ENCODE measurements at regions not wholly inside any gene's neighbourhood (a gene's known extent, or its start where the extent isn't known, plus 50 kb on each side); places are given as distances from the start of the nearest gene placed in this dataset.

GRCh38 chr5:129244478-129244877 lies 149.9 kb downstream of the ISOC1 start:
- no peak overlapping the region for H2AFZ ChIP-seq
- H3K9me3 ChIP-seq (ENCODE audit: low read depth) = no peaks in the 10 kb centered on the region
- no peaks in the 10 kb centered on the region for H3K79me2 ChIP-seq
- no peaks in the 10 kb centered on the region for H3K4me1 ChIP-seq (ENCODE audit: insufficient read depth)
- no peak overlapping the region for H3K4me3 ChIP-seq
- H3K27ac ChIP-seq = no peak overlapping the region
- no peak overlapping the region for H3K4me2 ChIP-seq
- 95% methylated on average over 1 of the region's 1 CpG for WGBS (ENCODE audit: low lambda C conversion rate, missing lambda C conversion rate)
- H3K9me2 ChIP-seq (replicated peaks; ENCODE audit: insufficient read depth) = no peaks in the 10 kb centered on the region
- TF ChIP-seq CTCF (IDR thresholded peaks at IDR 0.05; ENCODE audit: poor library complexity) = no peak
- no peak for TF ChIP-seq EZH2 (IDR thresholded peaks at IDR 0.05; ENCODE audit: borderline replicate concordance)
- no peak for TF ChIP-seq EZH2phosphoT487 (IDR thresholded peaks at IDR 0.05; ENCODE audit: low read depth, severe bottlenecking, unreplicated experiment)
- no peaks in the 10 kb centered on the region for H4K20me1 ChIP-seq (ENCODE audit: insufficient read depth, poor library complexity, severe bottlenecking)
- no peak for DNase-seq (ENCODE audit: low spot score)
- no peaks in the 10 kb centered on the region for H3K36me3 ChIP-seq (replicated peaks; ENCODE audit: insufficient read depth, low read depth)
- H3K27me3 ChIP-seq = no peaks in the 10 kb centered on the region

- H3K27me3 ChIP-seq = no peaks in the 10 kb centered on the region
- H3K27ac ChIP-seq = no peak overlapping the region
- DNase-seq (ENCODE audit: low spot score) = no peak
- TF ChIP-seq CTCF (IDR thresholded peaks at IDR 0.05; ENCODE audit: poor library complexity) (no peak), EZH2 (IDR thresholded peaks at IDR 0.05; ENCODE audit: borderline replicate concordance) (no peak), EZH2phosphoT487 (IDR thresholded peaks at IDR 0.05; ENCODE audit: low read depth, severe bottlenecking, unreplicated experiment) (no peak)
- no peaks in the 10 kb centered on the region for H3K4me1 ChIP-seq (ENCODE audit: insufficient read depth)
- H3K4me3 ChIP-seq = no peak overlapping the region
- no peaks in the 10 kb centered on the region for H3K36me3 ChIP-seq (replicated peaks; ENCODE audit: insufficient read depth, low read depth)
- H3K79me2 ChIP-seq = no peaks in the 10 kb centered on the region
- H3K9me3 ChIP-seq (ENCODE audit: low read depth) = no peaks in the 10 kb centered on the region
- H2AFZ ChIP-seq = no peak overlapping the region
- no peaks in the 10 kb centered on the region for H4K20me1 ChIP-seq (ENCODE audit: insufficient read depth, poor library complexity, severe bottlenecking)
- H3K9me2 ChIP-seq (replicated peaks; ENCODE audit: insufficient read depth) = no peaks in the 10 kb centered on the region
- H3K4me2 ChIP-seq = no peak overlapping the region
These were observed 150.9 kb downstream of the ISOC1 start for GRCh38 chr5:129245489-129245888.

- Histone ChIP-seq H3K4me1 (ENCODE audit: insufficient read depth) (no peaks in the 10 kb centered on the region), H3K9me3 (ENCODE audit: low read depth) (no peaks in the 10 kb centered on the region), H3K36me3 (replicated peaks; ENCODE audit: insufficient read depth, low read depth) (no peaks in the 10 kb centered on the region), H3K9me2 (replicated peaks; ENCODE audit: insufficient read depth) (no peaks in the 10 kb centered on the region), H3K27me3 (no peaks in the 10 kb centered on the region), H3K4me2 (no peak overlapping the region), H4K20me1 (ENCODE audit: insufficient read depth, poor library complexity, severe bottlenecking) (no peaks in the 10 kb centered on the region), H2AFZ (no peak overlapping the region), H3K27ac (no peak overlapping the region), H3K79me2 (no peaks in the 10 kb centered on the region), H3K4me3 (no peak overlapping the region)
- WGBS (ENCODE audit: low lambda C conversion rate, missing lambda C conversion rate) = 69% methylated on average over 3 of the region's 3 CpGs
- DNase-seq (ENCODE audit: low spot score) = no peak
- no peak for TF ChIP-seq EZH2phosphoT487 (IDR thresholded peaks at IDR 0.05; ENCODE audit: low read depth, severe bottlenecking, unreplicated experiment)
- no peak for TF ChIP-seq CTCF (IDR thresholded peaks at IDR 0.05; ENCODE audit: poor library complexity)
- TF ChIP-seq EZH2 (IDR thresholded peaks at IDR 0.05; ENCODE audit: borderline replicate concordance) = no peak
These were observed 151.5 kb downstream of the ISOC1 start for GRCh38 chr5:129246088-129246487.

GRCh38 chr5:129249886-129250285 lies 155.3 kb downstream of the ISOC1 start:
- Histone ChIP-seq H3K27ac (peak overlapping the region; percentile 72), H2AFZ (peak overlapping the region; percentile 53)

More at GRCh38 chr5:129249886-129250285, 155.3 kb downstream of the ISOC1 start:
- H3K9me3 ChIP-seq (ENCODE audit: low read depth) = no peaks in the 10 kb centered on the region
- no peaks in the 10 kb centered on the region for H3K79me2 ChIP-seq
- H3K4me3 ChIP-seq = no peak overlapping the region
- H4K20me1 ChIP-seq (ENCODE audit: insufficient read depth, poor library complexity, severe bottlenecking) = no peaks in the 10 kb centered on the region
- DNase-seq (ENCODE audit: low spot score) = no peak
- no peaks in the 10 kb centered on the region for H3K36me3 ChIP-seq (replicated peaks; ENCODE audit: insufficient read depth, low read depth)
- H3K27me3 ChIP-seq = no peaks in the 10 kb centered on the region
- 45% methylated on average over 9 of the region's 9 CpGs for WGBS (ENCODE audit: low lambda C conversion rate, missing lambda C conversion rate)
- H3K9me2 ChIP-seq (replicated peaks; ENCODE audit: insufficient read depth) = no peaks in the 10 kb centered on the region
- no peaks in the 10 kb centered on the region for H3K4me1 ChIP-seq (ENCODE audit: insufficient read depth)
- TF ChIP-seq EZH2 (IDR thresholded peaks at IDR 0.05; ENCODE audit: borderline replicate concordance) (no peak), CTCF (IDR thresholded peaks at IDR 0.05; ENCODE audit: poor library complexity) (no peak), EZH2phosphoT487 (IDR thresholded peaks at IDR 0.05; ENCODE audit: low read depth, severe bottlenecking, unreplicated experiment) (no peak)
- peak overlapping the region; percentile 53 for H3K4me2 ChIP-seq

Data from hepatocyte (in vitro differentiated cells).